ENCODE measurements at regions not wholly inside any gene's neighbourhood (a gene's known extent, or its start where the extent isn't known, plus 50 kb on each side); places are given as distances from the start of the nearest gene placed in this dataset.

GRCh38 chr4:177717407-177717806 is 275.2 kb upstream of the AGA start:
- H3K4me3 ChIP-seq (replicated peaks in 1 of 2; ENCODE audit: low read depth in 1 of 2, low read length in 2 of 2), result no peak overlapping the region
- TF ChIP-seq EGR1 (IDR thresholded peaks at IDR 0.05; ENCODE audit: low read depth) (no peak), JUND (IDR thresholded peaks at IDR 0.05) (no peak), EZH2 (IDR thresholded peaks at IDR 0.05) (no peak), EZH2phosphoT487 (IDR thresholded peaks at IDR 0.05; ENCODE audit: borderline replicate concordance) (no peak), CTCF (IDR thresholded peaks at IDR 0.05 in 2 of 3, conservative IDR thresholded peaks at IDR 0.05 in 1 of 3; ENCODE audit: borderline replicate concordance in 1 of 3, insufficient read depth in 1 of 3, low read depth in 2 of 3, low read length in 2 of 3) (no peak), SRF (IDR thresholded peaks at IDR 0.05; ENCODE audit: low read depth) (no peak), REST (IDR thresholded peaks at IDR 0.05; ENCODE audit: low read depth) (no peak), RAD21 (IDR thresholded peaks at IDR 0.05; ENCODE audit: low read depth) (no peak), TCF7L2 (IDR thresholded peaks at IDR 0.05; ENCODE audit: borderline replicate concordance, extremely low read depth, insufficient read depth, insufficient read length) (no peak), ATF3 (IDR thresholded peaks at IDR 0.05) (no peak), FOSL1 (IDR thresholded peaks at IDR 0.05; ENCODE audit: low read depth) (no peak), CBX3 (IDR thresholded peaks at IDR 0.05; ENCODE audit: low read depth) (no peak), SP1 (IDR thresholded peaks at IDR 0.05; ENCODE audit: low read depth) (no peak), ZBTB33 (IDR thresholded peaks at IDR 0.05; ENCODE audit: extremely low read depth, insufficient replicate concordance, low read length) (no peak)
- ChIA-PET RAD21 (ENCODE audit: low non-redundant PET in 1 of 2, low total read pairs in 2 of 2, uncharacterized antibody in 2 of 2, unreplicated experiment in 2 of 2) (no interaction called here), POLR2A (no interaction called here), CTCF (no interaction called here)
- no peaks in the 10 kb centered on the region for H3K4me1 ChIP-seq (ENCODE audit: control insufficient read depth in 1 of 2, insufficient read depth in 2 of 2, low read length in 2 of 2)
- H3K79me2 ChIP-seq (ENCODE audit: insufficient read depth, low read length), result no peaks in the 10 kb centered on the region
- ATAC-seq (no peak), DNase-seq (ENCODE audit: low read depth, low spot score) (no peak)
- H3K9me2 ChIP-seq (ENCODE audit: insufficient read depth), result no peaks in the 10 kb centered on the region
- no peaks in the 10 kb centered on the region for H3K27me3 ChIP-seq (ENCODE audit: insufficient read depth, low read length)
- H3K27ac ChIP-seq (ENCODE audit: low read depth, low read length), result no peak overlapping the region
- no TSS peak for BruUV-seq (replicated peaks)
- intact Hi-C loops (cut with micrococcal nuclease), result no loop called here
- H3K36me3 ChIP-seq (ENCODE audit: control insufficient read depth in 1 of 2, insufficient read depth in 2 of 2, low read length in 2 of 2), result no peaks in the 10 kb centered on the region
- no peaks in the 10 kb centered on the region for H3K9me3 ChIP-seq (ENCODE audit: control insufficient read depth in 1 of 2, insufficient read depth in 1 of 2, low read depth in 1 of 2, low read length in 2 of 2)
- H3K4me2 ChIP-seq (ENCODE audit: low read length), result no peak overlapping the region
- H4K20me1 ChIP-seq (ENCODE audit: insufficient read depth), result no peaks in the 10 kb centered on the region
- H2AFZ ChIP-seq (ENCODE audit: low read depth, low read length, poor library complexity, severe bottlenecking), result no peak overlapping the region
- H3K9ac ChIP-seq (ENCODE audit: low read length), result no peak overlapping the region

Measured in HCT116 (cell line).